Large intestine (tissue), 3 donors: ENCODE measurements at regions not wholly inside any gene's neighbourhood (a gene's known extent, or its start where the extent isn't known, plus 50 kb on each side); places are given as distances from the start of the nearest gene placed in this dataset.

Source experiments
- DNase-seq, 2 donors: peaks; one replicate each; pipeline versions ENCODE4 v3.0.0 to v3.0.0-alpha.2; 2013
- H3K27ac ChIP-seq: one replicate; pipeline ENCODE4 v1.5.1; 2013; ENCODE audit warnings: low read length
- H3K27me3 ChIP-seq: 2 replicates; pipeline ENCODE4 v1.6.1; 2013; ENCODE audit warnings: low read length; ENCODE audit not compliant: control insufficient read depth, insufficient read depth
- H3K36me3 ChIP-seq: 2 replicates; pipeline ENCODE4 v1.6.1; 2013; ENCODE audit warnings: low read length; ENCODE audit not compliant: control insufficient read depth, insufficient read depth
- H3K4me1 ChIP-seq: one replicate; pipeline ENCODE4 v1.6.1; 2013; ENCODE audit warnings: low read length; ENCODE audit not compliant: control insufficient read depth, insufficient read depth
- H3K4me3 ChIP-seq: one replicate; pipeline ENCODE4 v1.5.1; 2013; ENCODE audit warnings: low read length
- H3K9me3 ChIP-seq: one replicate; pipeline ENCODE4 v1.6.1; 2013; ENCODE audit warnings: mild to moderate bottlenecking, low read depth, low read length, moderate library complexity; ENCODE audit not compliant: control insufficient read depth
- whole genome bisulfite sequencing: methylation state at CpG from one replicate; pipeline ENCODE4 v1.1.5; 2013; ENCODE audit warnings: low lambda C conversion rate; ENCODE audit not compliant: insufficient coverage; 5-methylcytosine and 5-hydroxymethylcytosine counted together

DNA sequence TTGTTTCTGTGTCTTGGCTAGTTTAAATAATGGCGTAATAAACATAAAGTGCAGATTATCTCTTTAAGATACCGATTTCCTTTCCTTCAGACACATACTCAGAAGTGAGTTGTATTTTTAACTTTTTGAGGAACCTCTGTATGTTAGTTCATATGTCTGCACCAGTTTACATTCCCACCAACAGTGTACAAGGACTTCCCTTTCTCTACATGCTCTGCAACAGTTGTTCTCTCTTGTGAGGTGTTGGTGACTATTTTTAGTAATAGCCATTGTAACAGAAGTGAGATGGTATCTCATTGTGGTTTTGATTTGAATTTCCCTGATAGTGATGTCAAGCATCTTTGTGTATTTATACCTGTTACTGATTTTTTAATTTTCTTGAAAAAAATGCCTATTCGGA lies 418.6 kb downstream of the UQCRFS1 start:
- H3K36me3 ChIP-seq = no peaks in the 10 kb centered on the region
- H3K4me1 ChIP-seq = no peaks in the 10 kb centered on the region
- H3K9me3 ChIP-seq = no peaks in the 10 kb centered on the region
- peaks cover 21% of the 10 kb centered on the region for H3K27me3 ChIP-seq
- DNase-seq = no peak
- no peak overlapping the region for H3K27ac ChIP-seq
- WGBS = 50% methylated on average over 2 of the region's 3 CpGs
- H3K4me3 ChIP-seq = no peak overlapping the region

DNA sequence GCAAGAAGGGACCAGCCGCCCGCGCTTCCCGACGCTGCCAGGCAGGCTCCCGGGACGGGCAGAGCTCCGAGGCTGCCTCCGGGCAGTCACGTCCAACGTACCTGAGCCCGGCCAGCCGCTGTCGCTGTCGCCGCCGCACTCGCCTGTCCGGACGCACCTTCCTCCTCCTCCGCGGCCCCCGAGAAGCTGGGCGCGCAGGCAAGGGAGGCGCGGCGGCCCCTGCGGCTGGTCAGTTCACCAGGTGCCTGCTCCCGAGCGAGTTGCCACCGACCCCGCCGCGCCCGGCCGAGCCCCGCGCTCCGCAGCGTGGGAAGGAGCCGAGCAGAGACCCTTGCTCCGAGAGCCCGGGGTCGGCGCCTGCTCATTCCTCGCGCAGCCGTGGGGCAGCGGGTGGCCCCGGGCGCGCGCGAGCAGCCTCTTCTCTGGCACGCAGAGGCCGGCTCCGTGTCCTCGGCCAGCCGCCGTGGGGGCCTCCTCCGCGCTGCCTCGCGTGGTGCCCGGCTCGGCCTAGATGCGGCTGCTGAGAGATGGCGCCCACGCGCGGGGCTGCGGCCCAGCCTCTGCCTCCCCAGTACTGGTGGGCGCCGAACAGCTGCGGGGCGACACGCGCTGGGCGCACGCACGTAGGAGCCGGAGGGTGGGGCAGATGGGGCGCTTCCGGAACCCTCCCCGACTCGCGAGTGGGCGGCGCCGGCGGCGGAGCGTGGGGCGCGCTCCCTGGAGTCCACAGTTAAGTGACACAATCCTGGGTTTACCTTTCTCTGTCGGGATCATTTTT lies 419.4 kb downstream of the UQCRFS1 start:
- peak in 1 of 2 donors; percentile 2 for DNase-seq
- Histone ChIP-seq H3K36me3 (no peaks in the 10 kb centered on the region), H3K4me1 (no peaks in the 10 kb centered on the region), H3K27ac (no peak overlapping the region), H3K4me3 (no peak overlapping the region), H3K9me3 (no peaks in the 10 kb centered on the region), H3K27me3 (peaks cover 21% of the 10 kb centered on the region)
- no CpG with 5 or more reads among the region's 97 CpGs for WGBS

DNA sequence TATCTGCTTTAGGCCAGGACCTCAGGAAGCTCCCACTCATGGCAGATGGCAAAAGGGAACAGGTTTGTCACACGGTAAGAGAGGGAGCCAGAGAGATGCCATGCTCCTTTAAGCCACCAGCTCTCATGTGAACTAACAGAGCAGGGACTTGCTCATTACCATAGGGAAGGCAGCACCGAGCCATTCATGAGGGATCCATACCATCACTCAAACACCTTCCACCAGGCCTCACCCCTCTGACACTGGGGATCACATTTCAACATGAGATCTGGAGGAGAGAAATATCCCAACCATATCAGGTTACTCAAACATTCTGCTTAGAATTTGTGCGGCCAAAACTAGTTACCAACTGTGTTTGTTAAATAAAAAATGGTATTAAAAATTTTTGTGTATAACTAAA lies 427.0 kb downstream of the UQCRFS1 start:
- Histone ChIP-seq H3K9me3 (no peaks in the 10 kb centered on the region), H3K4me1 (no peaks in the 10 kb centered on the region), H3K27ac (no peak overlapping the region), H3K36me3 (no peaks in the 10 kb centered on the region), H3K27me3 (no peaks in the 10 kb centered on the region), H3K4me3 (no peak overlapping the region)
- no CpG with 5 or more reads among the region's 3 CpGs for WGBS
- DNase-seq = no peak

- H3K9me3 ChIP-seq = no peaks in the 10 kb centered on the region
- no peaks in the 10 kb centered on the region for H3K4me1 ChIP-seq
- no peaks in the 10 kb centered on the region for H3K36me3 ChIP-seq
- H3K4me3 ChIP-seq = no peak overlapping the region
- H3K27ac ChIP-seq = no peak overlapping the region
- DNase-seq = no peak
- no peaks in the 10 kb centered on the region for H3K27me3 ChIP-seq
These were observed 448.9 kb downstream of the UQCRFS1 start for GRCh38 chr19:28764066-28764465.

- DNase-seq = no peak
- 100% methylated on average over 1 of the region's 2 CpGs for WGBS
- no peaks in the 10 kb centered on the region for H3K36me3 ChIP-seq
- H3K4me3 ChIP-seq = no peak overlapping the region
- no peaks in the 10 kb centered on the region for H3K9me3 ChIP-seq
- no peaks in the 10 kb centered on the region for H3K27me3 ChIP-seq
- H3K27ac ChIP-seq = no peak overlapping the region
- no peaks in the 10 kb centered on the region for H3K4me1 ChIP-seq
These were observed 466.5 kb downstream of the UQCRFS1 start for GRCh38 chr19:28746478-28746877.

- H3K36me3 ChIP-seq = no peaks in the 10 kb centered on the region
- H3K9me3 ChIP-seq = no peaks in the 10 kb centered on the region
- WGBS = 46% methylated on average over 5 of the region's 6 CpGs
- no peak for DNase-seq
- no peak overlapping the region for H3K4me3 ChIP-seq
- H3K27me3 ChIP-seq = no peaks in the 10 kb centered on the region
- H3K27ac ChIP-seq = no peak overlapping the region
- no peaks in the 10 kb centered on the region for H3K4me1 ChIP-seq
These were observed 468.0 kb downstream of the UQCRFS1 start for GRCh38 chr19:28744943-28745342.

- DNase-seq = no peak
- Histone ChIP-seq H3K36me3 (no peaks in the 10 kb centered on the region), H3K4me1 (no peaks in the 10 kb centered on the region), H3K4me3 (no peak overlapping the region), H3K27ac (no peak overlapping the region), H3K27me3 (no peaks in the 10 kb centered on the region), H3K9me3 (no peaks in the 10 kb centered on the region)
These were observed 468.9 kb downstream of the UQCRFS1 start for GRCh38 chr19:28744014-28744413.

GRCh38 chr19:28737021-28737895 lies 475.7 kb downstream of the UQCRFS1 start:
- 10% methylated on average over 2 of the region's 6 CpGs for WGBS
- no peaks in the 10 kb centered on the region for H3K9me3 ChIP-seq
- no peak overlapping the region for H3K27ac ChIP-seq
- H3K4me3 ChIP-seq = no peak overlapping the region
- no peaks in the 10 kb centered on the region for H3K27me3 ChIP-seq
- no peaks in the 10 kb centered on the region for H3K36me3 ChIP-seq
- H3K4me1 ChIP-seq = no peaks in the 10 kb centered on the region
- DNase-seq = no peak

- no peaks in the 10 kb centered on the region for H3K27me3 ChIP-seq
- no peak overlapping the region for H3K4me3 ChIP-seq
- DNase-seq = no peak
- no peaks in the 10 kb centered on the region for H3K36me3 ChIP-seq
- H3K9me3 ChIP-seq = no peaks in the 10 kb centered on the region
- WGBS = no CpG with 5 or more reads among the region's 5 CpGs
- no peak overlapping the region for H3K27ac ChIP-seq
- no peaks in the 10 kb centered on the region for H3K4me1 ChIP-seq
These were observed 476.4 kb downstream of the UQCRFS1 start for GRCh38 chr19:28736528-28736927.

GRCh38 chr19:28731577-28731976 lies 481.4 kb downstream of the UQCRFS1 start:
- WGBS = 80% methylated on average over 1 of the region's 4 CpGs
- no peak overlapping the region for H3K27ac ChIP-seq

More at GRCh38 chr19:28731577-28731976, 481.4 kb downstream of the UQCRFS1 start:
- no peak for DNase-seq
- H3K36me3 ChIP-seq = no peaks in the 10 kb centered on the region
- H3K4me1 ChIP-seq = no peaks in the 10 kb centered on the region
- H3K9me3 ChIP-seq = no peaks in the 10 kb centered on the region
- H3K27me3 ChIP-seq = peaks cover 21% of the 10 kb centered on the region
- no peak overlapping the region for H3K4me3 ChIP-seq
